Esophagus muscularis mucosa (tissue), 4 donors: ENCODE measurements at regions not wholly inside any gene's neighbourhood (a gene's known extent, or its start where the extent isn't known, plus 50 kb on each side); places are given as distances from the start of the nearest gene placed in this dataset.

ENCODE experiments used
- EP300 ChIP-seq: sonication (generic); formaldehyde crosslinking; IDR thresholded peaks from one replicate; pipeline ENCODE4 v1.6.1; 2017; ENCODE audit warnings: antibody characterized with exemption
- POLR2AphosphoS5 ChIP-seq, 2 donors: sonication (generic); formaldehyde crosslinking; IDR thresholded peaks; one replicate each; pipeline ENCODE4 v1.6.1; 2017; ENCODE audit warnings: antibody characterized with exemption in 2 of 2
- TF ChIP-seq, protein P1 (sequence below), 3 experiments: fragments of 200-600 bp in 2 of 3; fragments of 450-650 bp in 1 of 3; sonication (generic) in 2 of 3; IDR thresholded peaks; one replicate each; pipeline ENCODE4 v1.5.1; 2017 to 2019; ENCODE audit warnings: antibody characterized with exemption in 3 of 3, mild to moderate bottlenecking in 2 of 3, moderate library complexity in 1 of 3

DNA sequence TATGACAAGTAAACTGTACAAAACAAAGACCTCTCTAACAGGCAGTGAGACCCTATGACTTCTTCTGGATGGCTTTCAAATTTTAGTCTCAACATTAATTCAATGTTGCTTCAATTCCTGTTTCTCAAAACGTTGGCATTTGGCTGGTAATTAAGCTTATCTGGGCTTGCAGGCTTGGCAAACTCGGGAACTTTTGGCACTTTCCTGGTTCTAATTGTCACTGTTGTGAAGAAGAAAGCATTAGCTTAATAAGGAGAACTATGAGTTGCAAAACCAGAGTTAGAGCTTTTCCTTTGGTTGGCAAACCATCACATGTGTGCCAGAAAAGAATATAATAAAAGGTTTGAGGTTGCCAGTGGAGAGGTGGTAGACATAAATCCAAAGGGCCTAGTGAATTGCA is 698.3 kb downstream of the LRRIQ3 start:
- TF ChIP-seq POLR2AphosphoS5 (IDR thresholded peaks at IDR 0.05) (no peak), EP300 (no peak)
- TF ChIP-seq, protein P1, sequence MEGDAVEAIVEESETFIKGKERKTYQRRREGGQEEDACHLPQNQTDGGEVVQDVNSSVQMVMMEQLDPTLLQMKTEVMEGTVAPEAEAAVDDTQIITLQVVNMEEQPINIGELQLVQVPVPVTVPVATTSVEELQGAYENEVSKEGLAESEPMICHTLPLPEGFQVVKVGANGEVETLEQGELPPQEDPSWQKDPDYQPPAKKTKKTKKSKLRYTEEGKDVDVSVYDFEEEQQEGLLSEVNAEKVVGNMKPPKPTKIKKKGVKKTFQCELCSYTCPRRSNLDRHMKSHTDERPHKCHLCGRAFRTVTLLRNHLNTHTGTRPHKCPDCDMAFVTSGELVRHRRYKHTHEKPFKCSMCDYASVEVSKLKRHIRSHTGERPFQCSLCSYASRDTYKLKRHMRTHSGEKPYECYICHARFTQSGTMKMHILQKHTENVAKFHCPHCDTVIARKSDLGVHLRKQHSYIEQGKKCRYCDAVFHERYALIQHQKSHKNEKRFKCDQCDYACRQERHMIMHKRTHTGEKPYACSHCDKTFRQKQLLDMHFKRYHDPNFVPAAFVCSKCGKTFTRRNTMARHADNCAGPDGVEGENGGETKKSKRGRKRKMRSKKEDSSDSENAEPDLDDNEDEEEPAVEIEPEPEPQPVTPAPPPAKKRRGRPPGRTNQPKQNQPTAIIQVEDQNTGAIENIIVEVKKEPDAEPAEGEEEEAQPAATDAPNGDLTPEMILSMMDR (IDR thresholded peaks at IDR 0.05) = no peak
